ENCODE measurements at regions not wholly inside any gene's neighbourhood (a gene's known extent, or its start where the extent isn't known, plus 50 kb on each side); places are given as distances from the start of the nearest gene placed in this dataset.
"Not testable (repeated sequence)": the region's sequence is repeated elsewhere in the genome, so short reads cannot be mapped to it uniquely, and the experiment has no call there.

GRCh38 chr2:143837055-143837454, 682.9 kb downstream of the ZEB2 start:
- DNase-seq: not testable (repeated sequence)

GRCh38 chr2:143835481-143835880, 684.4 kb downstream of the ZEB2 start:
- DNase-seq: no peak

GRCh38 chr2:143833015-143833660, 686.8 kb downstream of the ZEB2 start:
- DNase-seq: no peak

GRCh38 chr2:143830476-143830875, 689.4 kb downstream of the ZEB2 start:
- no peak for DNase-seq

GRCh38 chr2:143828763-143829537, 691.0 kb downstream of the ZEB2 start:
- DNase-seq: no peak

GRCh38 chr2:143824791-143825190, 695.1 kb downstream of the ZEB2 start:
- no peak for DNase-seq

GRCh38 chr2:143823876-143824275, 694.7 kb downstream of the ARHGAP15 start:
- no peak for DNase-seq

GRCh38 chr2:143823296-143823695, 694.1 kb downstream of the ARHGAP15 start:
- no peak for DNase-seq

GRCh38 chr2:143822736-143823135, 693.5 kb downstream of the ARHGAP15 start:
- DNase-seq: no peak

- DNase-seq: no peak
These were observed 690.5 kb downstream of the ARHGAP15 start for GRCh38 chr2:143819764-143820163.

- no peak for DNase-seq
These were observed 690.0 kb downstream of the ARHGAP15 start for GRCh38 chr2:143819190-143819735.

Measured in kidney glomerular epithelial cell (primary cell).